Activated T-cell treated with anti-CD3 and anti-CD28 coated beads, Interleukin-2, amount 50 U/mL, for 72 hours (primary cell): ENCODE measurements at regions not wholly inside any gene's neighbourhood (a gene's known extent, or its start where the extent isn't known, plus 50 kb on each side); places are given as distances from the start of the nearest gene placed in this dataset.

ENCODE experiments used
- ATAC-seq, 2 donors: fragments of 150-1000 bp; cut with Tn5 transposase; replicated peaks in 1 of 2; 2 replicates each; pipeline ENCODE4 v1.10.0; 2021; ENCODE audit warnings: moderate library complexity in 2 of 2, mild to moderate bottlenecking in 1 of 2
- DNase-seq, 2 donors: peaks; one replicate each; pipeline ENCODE4 v3.0.0; 2021 to 2022; ENCODE audit warnings: mixed read lengths in 1 of 2
- H3K27ac Mint-ChIP-seq: one replicate; pipeline ENCODE4 v1.8.0; 2022; ENCODE audit warnings: mild to moderate bottlenecking, moderate library complexity, mixed read lengths
- H3K27me3 Mint-ChIP-seq: one replicate; pipeline ENCODE4 v1.8.0; 2022; ENCODE audit warnings: low read depth, mixed read lengths
- H3K36me3 Mint-ChIP-seq, 2 donors: one replicate each; pipeline ENCODE4 v1.8.0; 2022; ENCODE audit warnings: mixed read lengths in 2 of 2, mild to moderate bottlenecking in 1 of 2; ENCODE audit not compliant: insufficient read depth in 2 of 2
- H3K4me1 Mint-ChIP-seq: one replicate; pipeline ENCODE4 v1.8.0; 2022; ENCODE audit warnings: low read depth, mixed read lengths
- H3K4me3 Mint-ChIP-seq, 2 donors: one replicate each; pipeline ENCODE4 v1.8.0; 2022; ENCODE audit warnings: mild to moderate bottlenecking in 2 of 2, mixed read lengths in 2 of 2, moderate library complexity in 2 of 2
- H3K9me3 Mint-ChIP-seq, 2 donors: one replicate each; pipeline ENCODE4 v1.8.0; 2022; ENCODE audit warnings: mixed read lengths in 2 of 2

- Mint-ChIP-seq H3K27me3 (no peaks in the 10 kb centered on the region), H3K36me3 (peaks cover 0 to 4% of the 10 kb centered on the region in 2 donors), H3K9me3 (peaks cover 6 to 9% of the 10 kb centered on the region in 2 donors), H3K4me1 (no peaks in the 10 kb centered on the region), H3K4me3 (no peak overlapping the region), H3K27ac (no peak overlapping the region)
- ATAC-seq (no peak), DNase-seq (no peak)
Measured at GRCh38 chr18:28519997-28520396, 343.1 kb upstream of the CDH2 start.

GRCh38 chr18:28514699-28515098, 337.8 kb upstream of the CDH2 start:
- ATAC-seq (no peak), DNase-seq (no peak)
- Mint-ChIP-seq H3K27ac (no peak overlapping the region), H3K27me3 (no peaks in the 10 kb centered on the region), H3K4me3 (no peak overlapping the region), H3K36me3 (peaks cover 2 to 5% of the 10 kb centered on the region in 2 donors), H3K9me3 (peaks cover 15 to 22% of the 10 kb centered on the region in 2 donors), H3K4me1 (no peaks in the 10 kb centered on the region)

- no peak overlapping the region for H3K4me3 Mint-ChIP-seq
- no peaks in the 10 kb centered on the region for H3K4me1 Mint-ChIP-seq
- peaks cover 14 to 20% of the 10 kb centered on the region in 2 donors for H3K9me3 Mint-ChIP-seq
- no peaks in the 10 kb centered on the region for H3K27me3 Mint-ChIP-seq
- no peak for ATAC-seq
- H3K36me3 Mint-ChIP-seq: peaks cover 2% of the 10 kb centered on the region in 2 donors
- no peak for DNase-seq
- no peak overlapping the region for H3K27ac Mint-ChIP-seq
Measured at GRCh38 chr18:28512357-28512756, 335.4 kb upstream of the CDH2 start.

- no peak for DNase-seq
- Mint-ChIP-seq H3K4me3 (no peak overlapping the region), H3K9me3 (peaks cover 15 to 18% of the 10 kb centered on the region in 2 donors), H3K27ac (no peak overlapping the region), H3K4me1 (no peaks in the 10 kb centered on the region), H3K27me3 (no peaks in the 10 kb centered on the region), H3K36me3 (peaks cover 2 to 3% of the 10 kb centered on the region in 2 donors)
- no peak for ATAC-seq
Measured at GRCh38 chr18:28511413-28511821, 334.5 kb upstream of the CDH2 start.

GRCh38 chr18:28510210-28510609, 333.3 kb upstream of the CDH2 start:
- DNase-seq: no peak
- Mint-ChIP-seq H3K4me1 (no peaks in the 10 kb centered on the region), H3K27me3 (no peaks in the 10 kb centered on the region), H3K36me3 (peaks cover 2 to 4% of the 10 kb centered on the region in 2 donors), H3K9me3 (peaks cover 15 to 18% of the 10 kb centered on the region in 2 donors), H3K4me3 (no peak overlapping the region), H3K27ac (no peak overlapping the region)
- ATAC-seq: no peak

GRCh38 chr18:28504066-28504465, 327.1 kb upstream of the CDH2 start:
- ATAC-seq (no peak), DNase-seq (no peak)
- H3K27ac Mint-ChIP-seq: no peak overlapping the region
- H3K27me3 Mint-ChIP-seq: no peaks in the 10 kb centered on the region
- peaks cover 5 to 8% of the 10 kb centered on the region in 2 donors for H3K9me3 Mint-ChIP-seq
- H3K36me3 Mint-ChIP-seq: peaks cover 0 to 2% of the 10 kb centered on the region in 2 donors
- H3K4me3 Mint-ChIP-seq: no peak overlapping the region
- H3K4me1 Mint-ChIP-seq: no peaks in the 10 kb centered on the region

GRCh38 chr18:28494151-28494550, 317.2 kb upstream of the CDH2 start:
- peaks cover 0 to 1% of the 10 kb centered on the region in 2 donors for H3K36me3 Mint-ChIP-seq
- no peak overlapping the region for H3K27ac Mint-ChIP-seq
- no peak for ATAC-seq
- no peak overlapping the region for H3K4me3 Mint-ChIP-seq
- peaks cover 7 to 9% of the 10 kb centered on the region in 2 donors for H3K9me3 Mint-ChIP-seq
- no peaks in the 10 kb centered on the region for H3K4me1 Mint-ChIP-seq
- no peaks in the 10 kb centered on the region for H3K27me3 Mint-ChIP-seq
- no peak for DNase-seq

GRCh38 chr18:28485918-28486317, 309.0 kb upstream of the CDH2 start:
- Mint-ChIP-seq H3K27me3 (no peaks in the 10 kb centered on the region), H3K9me3 (peaks cover 4% of the 10 kb centered on the region in 2 donors), H3K4me1 (no peaks in the 10 kb centered on the region), H3K4me3 (no peak overlapping the region), H3K27ac (no peak overlapping the region), H3K36me3 (peaks cover 0 to 4% of the 10 kb centered on the region in 2 donors)
- no peak for ATAC-seq
- no peak for DNase-seq

- Mint-ChIP-seq H3K27me3 (no peaks in the 10 kb centered on the region), H3K9me3 (peaks cover 0 to 4% of the 10 kb centered on the region in 2 donors), H3K27ac (no peak overlapping the region), H3K36me3 (peaks cover 0 to 3% of the 10 kb centered on the region in 2 donors), H3K4me3 (no peak overlapping the region), H3K4me1 (no peaks in the 10 kb centered on the region)
- no peak for ATAC-seq
- DNase-seq: no peak
Measured at GRCh38 chr18:28485210-28485801, 308.4 kb upstream of the CDH2 start.

GRCh38 chr18:28478531-28478930, 301.6 kb upstream of the CDH2 start:
- Mint-ChIP-seq H3K27me3 (no peaks in the 10 kb centered on the region), H3K27ac (no peak overlapping the region), H3K9me3 (peaks cover 5 to 11% of the 10 kb centered on the region in 2 donors), H3K4me3 (no peak overlapping the region), H3K36me3 (peaks cover 2 to 3% of the 10 kb centered on the region in 2 donors), H3K4me1 (no peaks in the 10 kb centered on the region)
- DNase-seq (no peak), ATAC-seq (no peak)

- Mint-ChIP-seq H3K27ac (no peak overlapping the region), H3K36me3 (peaks cover 0 to 3% of the 10 kb centered on the region in 2 donors), H3K27me3 (no peaks in the 10 kb centered on the region), H3K9me3 (peaks cover 8 to 13% of the 10 kb centered on the region in 2 donors), H3K4me3 (no peak overlapping the region), H3K4me1 (no peaks in the 10 kb centered on the region)
- ATAC-seq (no peak), DNase-seq (no peak)
Measured at GRCh38 chr18:28476302-28476701, 299.4 kb upstream of the CDH2 start.

- H3K36me3 Mint-ChIP-seq: peaks cover 0 to under 1% of the 10 kb centered on the region in 2 donors
- no peaks in the 10 kb centered on the region for H3K4me1 Mint-ChIP-seq
- no peaks in the 10 kb centered on the region for H3K27me3 Mint-ChIP-seq
- no peak for DNase-seq
- H3K9me3 Mint-ChIP-seq: peaks cover 12% of the 10 kb centered on the region in 2 donors
- no peak for ATAC-seq
- H3K27ac Mint-ChIP-seq: no peak overlapping the region
- no peak overlapping the region for H3K4me3 Mint-ChIP-seq
Measured at GRCh38 chr18:28469946-28470345, 293.0 kb upstream of the CDH2 start.

- H3K27me3 Mint-ChIP-seq: no peaks in the 10 kb centered on the region
- no peaks in the 10 kb centered on the region for H3K4me1 Mint-ChIP-seq
- no peak overlapping the region for H3K27ac Mint-ChIP-seq
- DNase-seq (no peak), ATAC-seq (no peak)
- no peaks in the 10 kb centered on the region for H3K36me3 Mint-ChIP-seq
- no peak overlapping the region for H3K4me3 Mint-ChIP-seq
- peaks cover 12% of the 10 kb centered on the region in 2 donors for H3K9me3 Mint-ChIP-seq
Measured at GRCh38 chr18:28468901-28469300, 292.0 kb upstream of the CDH2 start.

- DNase-seq: no peak
Measured at GRCh38 chr18:28466204-28466603, 289.3 kb upstream of the CDH2 start.

More at GRCh38 chr18:28466204-28466603, 289.3 kb upstream of the CDH2 start:
- no peaks in the 10 kb centered on the region for H3K36me3 Mint-ChIP-seq
- no peak overlapping the region for H3K27ac Mint-ChIP-seq
- H3K9me3 Mint-ChIP-seq: peaks cover 11% of the 10 kb centered on the region in 2 donors
- H3K4me3 Mint-ChIP-seq: no peak overlapping the region
- no peak for ATAC-seq
- no peaks in the 10 kb centered on the region for H3K4me1 Mint-ChIP-seq
- H3K27me3 Mint-ChIP-seq: no peaks in the 10 kb centered on the region
